RCC 7860 (cell line): ENCODE measurements at regions not wholly inside any gene's neighbourhood (a gene's known extent, or its start where the extent isn't known, plus 50 kb on each side); places are given as distances from the start of the nearest gene placed in this dataset.

Experiments used
- DNase-seq: peaks from one replicate; pipeline ENCODE4 v3.0.0-alpha.2; 2015; ENCODE audit warnings: low spot score
- FAIRE-seq: peaks from 2 replicates; lab custom pipeline; 2012; peaks lifted over from hg19 to GRCh38; lab: Jason Lieb, UNC

DNA sequence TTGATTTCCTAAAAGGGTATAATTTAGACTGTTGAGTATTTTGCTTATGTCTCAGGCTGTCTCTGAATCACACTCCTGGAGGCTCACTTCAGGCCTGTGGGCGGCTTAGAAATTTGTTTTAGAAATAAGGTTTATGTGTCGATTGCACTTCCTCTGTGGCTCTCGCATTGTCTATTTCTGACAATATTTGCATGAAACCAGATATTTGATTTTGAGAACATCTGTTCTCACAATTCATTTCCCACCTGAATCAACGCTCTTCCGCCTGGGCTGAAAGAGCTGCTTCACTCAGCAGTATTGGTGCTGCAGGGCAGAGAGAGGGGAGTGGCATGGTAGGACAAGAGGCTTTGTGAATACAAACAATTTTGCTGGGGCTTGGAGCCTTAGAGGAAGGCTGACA lies 262.0 kb downstream of the ADRA2A start:
- FAIRE-seq (no peak), DNase-seq (no peak)

DNA sequence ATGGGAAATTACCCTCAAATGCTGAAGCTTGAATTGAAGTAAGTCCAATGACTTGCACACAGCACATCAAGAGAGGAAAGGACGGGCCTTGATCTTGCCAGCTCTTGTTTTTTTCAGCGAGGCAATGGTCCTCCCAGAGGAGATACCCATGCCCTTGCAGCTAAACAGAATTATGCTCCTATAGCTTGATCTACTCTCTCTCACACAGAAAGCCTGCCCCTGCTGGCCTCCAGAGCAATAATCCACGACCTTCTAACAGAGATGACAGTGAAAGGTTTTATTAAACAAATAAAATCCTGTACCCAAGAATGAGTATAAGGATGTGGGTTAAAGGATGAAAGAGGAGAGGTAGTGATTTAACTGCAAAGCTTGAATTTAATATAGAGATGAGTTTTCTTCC lies 268.0 kb downstream of the ADRA2A start:
- DNase-seq: no peak
- FAIRE-seq: no peak

GRCh38 chr10:111347386-111348013 lies 270.7 kb downstream of the ADRA2A start:
- no peak for DNase-seq
- no peak for FAIRE-seq

GRCh38 chr10:111348076-111348475 lies 271.2 kb downstream of the ADRA2A start:
- FAIRE-seq: no peak
- DNase-seq: no peak

DNA sequence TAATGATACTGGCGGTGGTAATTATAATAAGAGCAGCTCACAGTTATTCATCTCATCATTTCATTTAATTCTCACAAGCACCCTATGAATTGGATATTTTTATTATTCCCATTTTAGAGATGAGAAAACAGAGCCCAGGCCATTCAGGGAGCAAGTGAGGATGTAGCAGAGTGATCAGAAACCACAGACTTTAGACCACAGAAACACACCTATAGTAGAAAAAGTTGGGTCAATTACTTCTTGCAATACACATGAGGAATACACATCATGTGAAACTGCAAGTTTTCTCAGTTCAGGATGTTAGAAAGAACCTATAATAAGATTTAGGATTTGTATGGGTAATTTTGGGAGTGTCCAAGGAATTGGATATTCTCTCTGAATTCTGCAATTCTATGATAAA lies 278.0 kb downstream of the ADRA2A start:
- no peak for FAIRE-seq
- DNase-seq: no peak

- no peak for FAIRE-seq
- no peak for DNase-seq
These were observed 279.7 kb downstream of the ADRA2A start for GRCh38 chr10:111356571-111356970.

- FAIRE-seq: no peak
- DNase-seq: no peak
These were observed 281.0 kb downstream of the ADRA2A start for GRCh38 chr10:111357859-111358258.

- no peak for FAIRE-seq
These were observed 283.6 kb downstream of the ADRA2A start for GRCh38 chr10:111360260-111360925.

GRCh38 chr10:111367531-111367930 lies 290.7 kb downstream of the ADRA2A start:
- no peak for DNase-seq
- FAIRE-seq: no peak

More at GRCh38 chr10:111360260-111360925, 283.6 kb downstream of the ADRA2A start:
- DNase-seq: peak; percentile 22

DNA sequence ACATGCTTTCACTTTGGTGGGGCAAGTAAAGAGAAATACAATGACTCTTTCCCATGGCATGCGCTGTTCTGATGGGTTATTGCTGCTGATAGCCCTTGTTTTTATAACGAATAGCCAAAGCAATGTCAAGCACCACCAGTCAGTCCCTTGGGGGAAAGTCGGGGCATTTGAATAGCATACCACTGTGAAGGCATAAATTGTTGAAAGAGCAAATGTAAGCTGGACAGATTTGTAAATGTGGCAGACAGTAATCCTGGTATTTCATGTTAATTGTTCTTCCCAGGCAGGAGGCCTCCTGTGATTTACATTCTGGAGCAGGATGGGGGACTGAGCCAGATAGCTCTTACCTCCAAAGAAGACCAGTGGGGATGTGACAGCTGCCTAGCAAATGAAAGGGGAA lies 293.3 kb downstream of the ADRA2A start:
- DNase-seq (no peak), FAIRE-seq (no peak)

DNA sequence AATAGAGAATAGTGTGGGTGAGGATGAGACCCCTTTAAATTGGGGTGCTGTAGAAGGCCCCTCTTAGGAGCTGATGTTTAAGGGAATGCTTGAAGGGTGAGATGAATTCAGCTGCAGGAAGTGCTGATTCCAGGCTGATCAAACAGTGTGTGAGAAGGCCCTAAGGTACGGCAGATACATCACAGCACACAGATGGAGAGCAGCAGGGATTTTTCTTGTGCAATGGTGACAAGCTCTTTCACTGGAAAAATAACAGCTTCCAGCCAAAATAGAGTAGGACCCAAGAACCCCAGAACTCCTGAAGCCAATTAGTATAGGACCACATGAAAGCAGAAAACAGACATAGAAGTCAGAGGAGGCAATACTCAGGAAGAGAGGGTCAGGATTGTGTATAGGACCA lies 296.9 kb downstream of the ADRA2A start:
- no peak for DNase-seq
- no peak for FAIRE-seq

DNA sequence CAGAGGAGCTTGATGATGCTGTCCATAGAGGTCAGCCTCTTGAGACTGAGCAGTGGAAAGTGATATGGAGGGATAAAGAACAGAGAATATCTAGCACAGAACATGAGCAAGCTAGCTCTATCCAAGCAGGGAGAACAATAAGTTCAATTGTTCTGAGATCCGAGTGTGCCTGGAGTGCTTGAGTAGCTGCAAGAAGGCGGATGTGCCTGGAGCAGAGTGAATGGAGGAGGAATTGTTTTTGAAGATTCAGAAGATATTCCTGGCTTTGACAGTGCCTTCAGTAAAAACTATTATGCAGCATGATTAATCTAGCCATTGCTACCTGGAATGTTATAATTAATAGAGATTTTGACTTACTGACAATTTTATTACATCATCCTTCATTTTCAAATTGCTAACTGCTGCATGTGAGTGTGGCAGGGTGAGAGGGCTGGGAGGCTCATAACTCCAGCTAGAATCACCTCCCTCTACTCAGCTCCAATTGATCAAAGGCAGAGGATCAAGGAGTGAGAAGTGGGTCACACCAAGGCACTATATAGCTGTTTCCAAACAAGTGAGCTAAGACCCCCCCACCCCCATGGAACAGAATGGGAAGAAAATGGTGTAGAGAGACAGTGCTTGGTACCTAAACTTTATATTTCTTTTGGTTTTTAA lies 302.8 kb downstream of the ADRA2A start:
- DNase-seq: no peak
- no peak for FAIRE-seq

GRCh38 chr10:111384556-111384955 lies 307.7 kb downstream of the ADRA2A start:
- DNase-seq (no peak), FAIRE-seq (no peak)

- no peak for FAIRE-seq
- DNase-seq: no peak
These were observed 314.2 kb downstream of the ADRA2A start for GRCh38 chr10:111390813-111391563.

- FAIRE-seq (no peak), DNase-seq (no peak)
These were observed 315.3 kb downstream of the ADRA2A start for GRCh38 chr10:111392159-111392558.

GRCh38 chr10:111392910-111393309 lies 316.1 kb downstream of the ADRA2A start:
- FAIRE-seq (no peak), DNase-seq (no peak)

GRCh38 chr10:111410740-111411139 lies 333.9 kb downstream of the ADRA2A start:
- no peak for FAIRE-seq
- no peak for DNase-seq

- DNase-seq: no peak
- no peak for FAIRE-seq
These were observed 348.6 kb downstream of the ADRA2A start for GRCh38 chr10:111425459-111425858.

DNA sequence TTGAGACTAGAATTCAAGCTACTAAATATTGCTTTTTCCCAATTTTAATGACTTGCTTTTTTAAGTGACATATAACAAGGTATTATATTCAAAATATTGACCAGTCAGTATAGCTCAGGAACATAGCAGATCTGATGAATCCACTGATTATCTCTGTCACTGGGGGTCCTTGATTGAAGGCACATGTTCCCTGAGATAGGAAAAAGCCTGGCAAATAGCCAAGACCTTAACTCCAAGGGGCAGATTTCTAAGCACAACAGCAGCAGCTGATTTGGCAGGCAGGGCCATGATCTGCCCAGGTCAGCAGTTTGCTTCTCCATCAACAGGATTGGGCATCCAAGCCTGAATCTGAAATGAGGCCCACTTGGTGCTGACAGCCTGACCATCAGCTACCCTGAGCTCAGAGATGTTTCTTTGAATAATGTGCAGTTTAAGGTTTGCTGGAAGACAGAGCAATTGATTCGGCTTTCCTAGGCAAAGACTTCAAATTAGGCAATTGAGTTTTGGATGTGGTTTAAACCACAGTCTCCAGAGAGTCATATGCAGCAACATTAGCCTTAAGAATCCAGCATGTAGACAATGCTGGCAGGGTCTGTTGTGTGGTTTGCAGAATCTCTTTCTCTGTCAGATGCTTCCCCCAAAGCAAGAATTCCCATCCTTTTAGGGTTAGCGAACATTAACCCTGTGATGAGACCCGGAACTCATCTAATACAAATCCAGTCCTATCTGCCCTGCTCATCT lies 352.6 kb downstream of the ADRA2A start:
- DNase-seq (no peak), FAIRE-seq (no peak)

- FAIRE-seq: no peak
- no peak for DNase-seq
These were observed 353.2 kb downstream of the ADRA2A start for GRCh38 chr10:111430070-111430469.

DNA sequence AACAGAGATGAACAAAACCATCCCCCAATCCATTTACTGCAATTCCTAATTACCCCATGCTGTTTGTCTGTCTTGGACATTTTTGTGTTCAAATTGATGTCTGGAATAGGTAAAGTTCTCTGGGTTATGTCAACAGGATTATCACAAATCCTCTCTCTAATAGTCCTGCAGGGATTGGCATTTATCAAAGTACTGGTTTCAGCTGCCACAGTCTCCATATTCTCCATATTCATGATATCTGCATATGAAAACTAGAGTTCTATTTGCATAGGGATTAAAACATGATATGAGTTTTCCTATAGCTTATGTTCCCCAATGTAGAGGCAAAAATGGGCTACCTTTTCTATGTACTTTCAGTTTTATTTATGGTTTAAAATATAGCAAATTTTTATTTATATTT lies 355.8 kb downstream of the ADRA2A start:
- no peak for FAIRE-seq
- no peak for DNase-seq
